SK-N-SH (cell line): ENCODE measurements at regions not wholly inside any gene's neighbourhood (a gene's known extent, or its start where the extent isn't known, plus 50 kb on each side); places are given as distances from the start of the nearest gene placed in this dataset.
"Not testable (repeated sequence)": the region's sequence is repeated elsewhere in the genome, so short reads cannot be mapped to it uniquely, and the experiment has no call there.

Experiments
- CTCF ChIA-PET: fragments of 300-600, 350-600 bp; formaldehyde crosslinking; extraction: SDS; loops from one replicate; lab custom pipeline; 2021; lab: Yijun Ruan, JAX
- POLR2A ChIA-PET: fragments of 350-600 bp; sonication (Branson Sonifier 250); formaldehyde crosslinking; extraction: SDS; loops from one replicate; lab custom pipeline; 2020; ENCODE audit warnings: antibody characterized with exemption, inconsistent platforms; lab: Yijun Ruan, JAX
- DNase-seq: peaks from one replicate; pipeline ENCODE4 v3.0.0; 2012
- H2AFZ ChIP-seq: fragments of 200-600 bp; sonication (generic); 2 replicates; pipeline ENCODE4 v1.8.1; 2016; ENCODE audit warnings: antibody characterized with exemption, mild to moderate bottlenecking, low read depth
- H3F3A ChIP-seq: fragments of 200-600 bp; sonication (generic); replicated peaks from 2 replicates; pipeline ENCODE3; 2016; ENCODE audit warnings: antibody characterized with exemption, mild to moderate bottlenecking; ENCODE audit not compliant: insufficient read depth
- H3K27ac ChIP-seq, 2 experiments: fragments of 200-500 bp in 1 of 2; fragments of 200-600 bp in 1 of 2; sonication (Bioruptor generic) in 1 of 2; sonication (generic), shearing (Covaris generic) in 1 of 2; 2 replicates each; pipeline versions ENCODE4 v1.5.1 to v1.6.1; 2014 to 2016; ENCODE audit warnings: low read depth in 2 of 2, inconsistent platforms in 1 of 2, low read length in 1 of 2, mild to moderate bottlenecking in 1 of 2, mixed read lengths in 1 of 2
- H3K27me3 ChIP-seq: fragments of 200-600 bp; sonication (generic), shearing (Covaris generic); 2 replicates; pipeline ENCODE4 v1.6.1; 2016; ENCODE audit warnings: mixed run types; ENCODE audit not compliant: insufficient read depth
- H3K36me3 ChIP-seq, 2 experiments: fragments of 200-500 bp in 1 of 2; fragments of 200-600 bp in 1 of 2; sonication (Bioruptor generic) in 1 of 2; sonication (generic) in 1 of 2; replicated peaks in 1 of 2; 2 replicates each; pipeline versions ENCODE3 to v1.5.1; 2014 to 2016; ENCODE audit warnings: low read length in 1 of 2, mild to moderate bottlenecking in 1 of 2; ENCODE audit not compliant: insufficient read depth in 2 of 2, control insufficient read depth in 1 of 2
- H3K4me1 ChIP-seq, 2 experiments: fragments of 200-500 bp in 1 of 2; fragments of 200-600 bp in 1 of 2; sonication (Bioruptor generic) in 1 of 2; sonication (generic), shearing (Covaris generic) in 1 of 2; 2 replicates each; pipeline versions ENCODE4 v1.5.1 to v1.6.1; 2014 to 2016; ENCODE audit warnings: low read depth in 1 of 2, low read length in 1 of 2, mixed run types in 1 of 2; ENCODE audit not compliant: insufficient read depth in 2 of 2, control insufficient read depth in 1 of 2
- H3K4me2 ChIP-seq: fragments of 200-600 bp; sonication (generic), shearing (Covaris generic); 2 replicates; pipeline ENCODE4 v1.6.1; 2017; ENCODE audit warnings: mixed run types
- H3K4me3 ChIP-seq, 2 experiments: fragments of 200-500 bp in 1 of 2; fragments of 200-600 bp in 1 of 2; sonication (Bioruptor generic) in 1 of 2; sonication (generic), shearing (Covaris generic) in 1 of 2; 2 replicates each; pipeline versions ENCODE4 v1.5.1 to v1.8.1; 2014 to 2016; ENCODE audit warnings: low read depth in 2 of 2, inconsistent platforms in 1 of 2, low read length in 1 of 2, mild to moderate bottlenecking in 1 of 2, mixed read lengths in 1 of 2, moderate library complexity in 1 of 2
- H3K79me2 ChIP-seq: fragments of 200-600 bp; sonication (generic); 2 replicates; pipeline ENCODE4 v1.8.1; 2017; ENCODE audit warnings: mild to moderate bottlenecking; ENCODE audit not compliant: insufficient read depth
- H3K9ac ChIP-seq: fragments of 200-600 bp; sonication (generic); 2 replicates; pipeline ENCODE4 v1.6.1; 2017; ENCODE audit warnings: mixed run types
- H3K9me2 ChIP-seq: fragments of 200-600 bp; sonication (generic); 2 replicates; pipeline ENCODE4 v1.6.1; 2017; ENCODE audit warnings: mixed run types
- H3K9me3 ChIP-seq: fragments of 200-600 bp; sonication (generic); 2 replicates; pipeline ENCODE4 v1.6.1; 2017; ENCODE audit warnings: mixed run types, mild to moderate bottlenecking, moderate library complexity
- H4K20me1 ChIP-seq: fragments of 200-600 bp; sonication (generic); 2 replicates; pipeline ENCODE4 v1.6.1; 2017; ENCODE audit warnings: mild to moderate bottlenecking, mixed run types; ENCODE audit not compliant: insufficient read depth
- CHD2 ChIP-seq: fragments of 150-350 bp; IDR thresholded peaks from 2 replicates; pipeline ENCODE4 v1.6.1; 2018; ENCODE audit warnings: low read length; ENCODE audit not compliant: partially characterized antibody
- CTCF ChIP-seq: fragments of 200-600 bp; sonication (generic); IDR thresholded peaks from 2 replicates; pipeline ENCODE4 v1.6.1; 2017; ENCODE audit warnings: antibody characterized with exemption, mild to moderate bottlenecking, moderate library complexity
- ELF1 ChIP-seq: IDR thresholded peaks from 2 replicates; pipeline ENCODE4 v1.4.0; 2012
- EZH2phosphoT487 ChIP-seq: fragments of 200-600 bp; sonication (generic); IDR thresholded peaks from 2 replicates; pipeline ENCODE4 v1.6.1; 2017; ENCODE audit warnings: low read depth, mixed run types, mild to moderate bottlenecking, antibody characterized with exemption, moderate library complexity, borderline replicate concordance
- FOSL2 ChIP-seq: IDR thresholded peaks from 2 replicates; pipeline ENCODE4 v1.4.0; 2012; ENCODE audit warnings: low read depth, mild to moderate bottlenecking, moderate library complexity, borderline replicate concordance
- FOXJ3 ChIP-seq: sonication (generic); formaldehyde crosslinking; IDR thresholded peaks from 2 replicates; pipeline ENCODE4 v1.5.1; 2020; ENCODE audit warnings: mild to moderate bottlenecking, missing genetic modification reagents
- GABPA ChIP-seq: IDR thresholded peaks from 2 replicates; pipeline ENCODE4 v1.4.0; 2012; ENCODE audit warnings: low read depth, mild to moderate bottlenecking
- JUND ChIP-seq: IDR thresholded peaks from 2 replicates; pipeline ENCODE4 v1.4.0; 2012
- MXI1 ChIP-seq: IDR thresholded peaks from 2 replicates; pipeline ENCODE4 v1.6.1; 2012; ENCODE audit warnings: mild to moderate bottlenecking, low read depth, low read length, improper control_type of control experiment
- RAD21 ChIP-seq: IDR thresholded peaks from 2 replicates; pipeline ENCODE4 v1.6.1; 2012; ENCODE audit warnings: mild to moderate bottlenecking, low read length
- RFX5 ChIP-seq: IDR thresholded peaks from 2 replicates; pipeline ENCODE4 v1.6.1; 2012; ENCODE audit warnings: mild to moderate bottlenecking, improper control_type of control experiment, low read length
- RXRA ChIP-seq: IDR thresholded peaks from 2 replicates; pipeline ENCODE4 v1.4.0; 2012; ENCODE audit warnings: low read depth, mild to moderate bottlenecking, borderline replicate concordance
- SMC3 ChIP-seq: IDR thresholded peaks from 2 replicates; pipeline ENCODE4 v1.6.1; 2012; ENCODE audit warnings: low read depth, low read length, improper control_type of control experiment
- TAF1 ChIP-seq: IDR thresholded peaks from 2 replicates; pipeline ENCODE4 v1.6.1; 2012; ENCODE audit warnings: low read depth, mild to moderate bottlenecking, low read length, moderate library complexity, borderline replicate concordance
- TCF12 ChIP-seq: IDR thresholded peaks from 2 replicates; pipeline ENCODE4 v1.4.0; 2012
- YY1 ChIP-seq: IDR thresholded peaks from 2 replicates; pipeline ENCODE4 v1.4.0; 2012; ENCODE audit warnings: low read depth, mild to moderate bottlenecking
- WGBS: methylation state at CpG from one replicate; pipeline ENCODE4 v1.1.6; 2017; ENCODE audit warnings: low lambda C conversion rate; 5-methylcytosine and 5-hydroxymethylcytosine counted together
- TF ChIP-seq, protein P1 (sequence below): IDR thresholded peaks from 2 replicates; pipeline ENCODE4 v1.6.1; 2012; ENCODE audit warnings: mild to moderate bottlenecking, low read depth, low read length, moderate library complexity
- TF ChIP-seq, protein P2 (sequence below): fragments of 150-350 bp; IDR thresholded peaks from 2 replicates; pipeline ENCODE4 v1.6.1; 2017; ENCODE audit warnings: antibody characterized with exemption, low read length, low read depth, borderline replicate concordance
- TF ChIP-seq, protein P3 (sequence below): IDR thresholded peaks from 2 replicates; pipeline ENCODE4 v1.4.0; 2012; ENCODE audit warnings: low read depth

DNA sequence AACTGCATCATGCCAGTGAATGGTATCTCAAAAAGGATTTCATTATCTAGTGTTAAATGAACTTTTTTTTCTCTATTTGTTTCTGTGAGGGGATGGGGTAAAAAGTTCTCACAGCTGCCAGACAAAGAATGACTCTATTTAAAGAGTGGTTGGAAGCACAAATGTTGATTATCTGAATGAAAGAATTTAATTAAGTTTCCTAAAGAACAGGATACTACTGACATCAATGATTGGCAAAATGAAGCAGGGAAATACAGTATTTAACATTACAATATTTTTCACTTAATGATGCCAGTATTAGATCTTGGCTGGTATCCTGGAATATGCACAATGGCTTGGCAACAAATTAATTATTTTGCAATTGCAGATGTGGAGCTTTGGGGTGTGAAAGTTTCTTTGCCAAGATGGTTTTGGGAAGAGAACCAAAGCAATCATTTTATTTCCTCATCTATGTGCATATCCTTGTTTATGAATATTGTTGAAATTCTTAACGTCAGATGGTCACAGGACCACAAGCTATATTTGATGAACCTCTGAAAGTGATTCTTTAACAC lies 336.8 kb downstream of the ARL4A start:
- Histone ChIP-seq H3K79me2 (no peaks in the 10 kb centered on the region), H3F3A (no peaks in the 10 kb centered on the region), H3K9me3 (no peaks in the 10 kb centered on the region), H4K20me1 (no peaks in the 10 kb centered on the region), H2AFZ (no peak overlapping the region), H3K4me1 (no peaks in the 10 kb centered on the region), H3K9ac (no peak overlapping the region), H3K4me3 (no peak overlapping the region), H3K36me3 (no peaks in the 10 kb centered on the region), H3K27me3 (peaks cover 6% of the 10 kb centered on the region; the same call in 1 of the 2 replicates), H3K27ac (no peak overlapping the region), H3K4me2 (no peak overlapping the region), H3K9me2 (no peaks in the 10 kb centered on the region)
- ChIA-PET CTCF (no interaction called here), POLR2A (no interaction called here)
- 3% methylated on average over 1 of the region's 1 CpG for WGBS
- no peak for TF ChIP-seq GABPA
- no peak for TF ChIP-seq CHD2
- no peak for TF ChIP-seq TAF1
- no peak for TF ChIP-seq JUND
- no peak for TF ChIP-seq RFX5
- TF ChIP-seq, protein P1, sequence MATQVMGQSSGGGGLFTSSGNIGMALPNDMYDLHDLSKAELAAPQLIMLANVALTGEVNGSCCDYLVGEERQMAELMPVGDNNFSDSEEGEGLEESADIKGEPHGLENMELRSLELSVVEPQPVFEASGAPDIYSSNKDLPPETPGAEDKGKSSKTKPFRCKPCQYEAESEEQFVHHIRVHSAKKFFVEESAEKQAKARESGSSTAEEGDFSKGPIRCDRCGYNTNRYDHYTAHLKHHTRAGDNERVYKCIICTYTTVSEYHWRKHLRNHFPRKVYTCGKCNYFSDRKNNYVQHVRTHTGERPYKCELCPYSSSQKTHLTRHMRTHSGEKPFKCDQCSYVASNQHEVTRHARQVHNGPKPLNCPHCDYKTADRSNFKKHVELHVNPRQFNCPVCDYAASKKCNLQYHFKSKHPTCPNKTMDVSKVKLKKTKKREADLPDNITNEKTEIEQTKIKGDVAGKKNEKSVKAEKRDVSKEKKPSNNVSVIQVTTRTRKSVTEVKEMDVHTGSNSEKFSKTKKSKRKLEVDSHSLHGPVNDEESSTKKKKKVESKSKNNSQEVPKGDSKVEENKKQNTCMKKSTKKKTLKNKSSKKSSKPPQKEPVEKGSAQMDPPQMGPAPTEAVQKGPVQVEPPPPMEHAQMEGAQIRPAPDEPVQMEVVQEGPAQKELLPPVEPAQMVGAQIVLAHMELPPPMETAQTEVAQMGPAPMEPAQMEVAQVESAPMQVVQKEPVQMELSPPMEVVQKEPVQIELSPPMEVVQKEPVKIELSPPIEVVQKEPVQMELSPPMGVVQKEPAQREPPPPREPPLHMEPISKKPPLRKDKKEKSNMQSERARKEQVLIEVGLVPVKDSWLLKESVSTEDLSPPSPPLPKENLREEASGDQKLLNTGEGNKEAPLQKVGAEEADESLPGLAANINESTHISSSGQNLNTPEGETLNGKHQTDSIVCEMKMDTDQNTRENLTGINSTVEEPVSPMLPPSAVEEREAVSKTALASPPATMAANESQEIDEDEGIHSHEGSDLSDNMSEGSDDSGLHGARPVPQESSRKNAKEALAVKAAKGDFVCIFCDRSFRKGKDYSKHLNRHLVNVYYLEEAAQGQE = no peak
- TF ChIP-seq, protein P2, sequence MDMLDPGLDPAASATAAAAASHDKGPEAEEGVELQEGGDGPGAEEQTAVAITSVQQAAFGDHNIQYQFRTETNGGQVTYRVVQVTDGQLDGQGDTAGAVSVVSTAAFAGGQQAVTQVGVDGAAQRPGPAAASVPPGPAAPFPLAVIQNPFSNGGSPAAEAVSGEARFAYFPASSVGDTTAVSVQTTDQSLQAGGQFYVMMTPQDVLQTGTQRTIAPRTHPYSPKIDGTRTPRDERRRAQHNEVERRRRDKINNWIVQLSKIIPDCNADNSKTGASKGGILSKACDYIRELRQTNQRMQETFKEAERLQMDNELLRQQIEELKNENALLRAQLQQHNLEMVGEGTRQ = no peak
- no peak for TF ChIP-seq MXI1
- TF ChIP-seq, protein P3, sequence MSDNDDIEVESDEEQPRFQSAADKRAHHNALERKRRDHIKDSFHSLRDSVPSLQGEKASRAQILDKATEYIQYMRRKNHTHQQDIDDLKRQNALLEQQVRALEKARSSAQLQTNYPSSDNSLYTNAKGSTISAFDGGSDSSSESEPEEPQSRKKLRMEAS = no peak
- no peak for TF ChIP-seq FOXJ3 (CRISPR knock-in tag)
- TF ChIP-seq TCF12 = no peak
- TF ChIP-seq ELF1 = no peak
- TF ChIP-seq EZH2phosphoT487 = no peak
- no peak for TF ChIP-seq SMC3
- TF ChIP-seq CTCF = no peak
- TF ChIP-seq FOSL2 = no peak
- no peak for TF ChIP-seq RXRA
- TF ChIP-seq YY1 = no peak
- no peak for TF ChIP-seq RAD21
- DNase-seq = no peak

DNA sequence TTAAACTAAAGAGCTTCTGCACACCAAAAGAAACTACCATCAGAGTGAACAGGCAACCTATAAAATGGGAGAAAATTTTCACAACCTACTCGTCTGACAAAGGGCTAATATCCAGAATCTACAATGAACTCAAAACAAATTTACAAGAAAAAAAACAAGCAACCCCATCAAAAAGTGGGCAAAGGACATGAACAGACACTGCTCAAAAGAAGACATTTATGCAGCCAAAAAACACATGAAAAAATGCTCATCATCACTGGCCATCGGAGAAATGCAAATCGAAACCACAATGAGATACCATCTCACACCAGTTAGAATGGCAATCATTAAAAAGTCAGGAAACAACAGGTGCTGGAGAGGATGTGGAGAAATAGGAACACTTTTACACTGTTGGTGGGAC lies 337.6 kb downstream of the ARL4A start:
- H3F3A ChIP-seq, CTCF ChIA-PET, DNase-seq, H3K79me2 ChIP-seq, H3K9me2 ChIP-seq, H3K27me3 ChIP-seq, H3K9ac ChIP-seq, H3K4me1 ChIP-seq, H4K20me1 ChIP-seq, H3K4me3 ChIP-seq, H3K4me2 ChIP-seq, H3K27ac ChIP-seq, POLR2A ChIA-PET, H2AFZ ChIP-seq, H3K9me3 ChIP-seq, H3K36me3 ChIP-seq: not testable (repeated sequence)
- 19% methylated on average over 3 of the region's 3 CpGs for whole genome bisulfite sequencing
